B cell (primary cell): ENCODE measurements at regions not wholly inside any gene's neighbourhood (a gene's known extent, or its start where the extent isn't known, plus 50 kb on each side); places are given as distances from the start of the nearest gene placed in this dataset.

ENCODE experiments used
- ATAC-seq: fragments of 200-7000 bp; cut with Tn5 transposase; one replicate; pipeline ENCODE4 v1.10.0; 2021; ENCODE audit warnings: low read depth, mild to moderate bottlenecking, moderate number of reproducible peaks, moderate library complexity
- CTCF ChIA-PET: fragments of 350-600 bp; sonication (Branson Sonifier 250); formaldehyde crosslinking; loops from one replicate; lab custom pipeline; 2021; ENCODE audit warnings: antibody characterized with exemption, inconsistent platforms; lab: Charles Lee
- POLR2A ChIA-PET: fragments of 350-600 bp; sonication (Branson Sonifier 250); formaldehyde crosslinking; loops from one replicate; lab custom pipeline; 2021; ENCODE audit warnings: antibody characterized with exemption; lab: Charles Lee
- DNase-seq: peaks from one replicate; pipeline ENCODE4 v3.0.0; 2013
- H2AFZ ChIP-seq: 2 replicates; pipeline ENCODE4 v1.6.1; 2012; ENCODE audit warnings: mild to moderate bottlenecking, low read depth, low read length; ENCODE audit not compliant: insufficient read depth, poor library complexity, severe bottlenecking
- H3K27ac ChIP-seq, 2 donors: 1 replicate in 1 of 2; 2 replicates in 1 of 2; pipeline ENCODE4 v1.5.1; 2012 to 2013; ENCODE audit warnings: low read length in 2 of 2, mild to moderate bottlenecking in 2 of 2, moderate library complexity in 1 of 2
- H3K27me3 ChIP-seq, 4 experiments: fragments of 200-600 bp in 1 of 4; sonication (generic) in 1 of 4; replicated peaks in 1 of 4; 1 replicate in 2 of 4; 2 replicates in 2 of 4; pipeline versions ENCODE4 v1.6.1 to v1.7.0; 2013 to 2016; ENCODE audit warnings: low read length in 3 of 4, mild to moderate bottlenecking in 2 of 4, mixed read lengths in 1 of 4, moderate library complexity in 1 of 4; ENCODE audit not compliant: insufficient read depth in 4 of 4, control insufficient read depth in 3 of 4; ENCODE audit errors: control extremely low read depth in 1 of 4
- H3K36me3 ChIP-seq, 2 experiments: replicated peaks in 1 of 2; 1 replicate in 1 of 2; 2 replicates in 1 of 2; pipeline versions ENCODE4 v1.6.1 to v1.7.1; 2013; ENCODE audit warnings: low read length in 1 of 2; ENCODE audit not compliant: insufficient read depth in 2 of 2, control insufficient read depth in 1 of 2; ENCODE audit errors: control extremely low read depth in 1 of 2, extremely low read depth in 1 of 2
- H3K4me1 ChIP-seq, 2 donors: fragments of 200-600 bp in 1 of 2; sonication (generic) in 1 of 2; 1 replicate in 1 of 2; 2 replicates in 1 of 2; pipeline versions ENCODE4 v1.5.1 to v1.6.1; 2013 to 2017; ENCODE audit warnings: low read length in 2 of 2; ENCODE audit not compliant: control insufficient read depth in 2 of 2, insufficient read depth in 2 of 2
- H3K4me2 ChIP-seq: replicated peaks from 2 replicates; pipeline ENCODE3; 2012; ENCODE audit warnings: mild to moderate bottlenecking, low read depth, low read length; ENCODE audit not compliant: poor library complexity, severe bottlenecking
- H3K4me3 ChIP-seq, 5 experiments: fragments of 200-600 bp in 1 of 5; sonication (generic) in 1 of 5; 1 replicate in 3 of 5; 2 replicates in 2 of 5; pipeline versions ENCODE4 v1.5.1 to v1.7.0; 2011 to 2016; ENCODE audit warnings: low read length in 4 of 5, mild to moderate bottlenecking in 4 of 5, low read depth in 2 of 5, control low read depth in 1 of 5, moderate library complexity in 1 of 5; ENCODE audit not compliant: insufficient read depth in 1 of 5; ENCODE audit errors: control extremely low read depth in 1 of 5, extremely low read depth in 1 of 5
- H3K79me2 ChIP-seq: fragments of 200-600 bp; sonication (generic); one replicate; pipeline ENCODE4 v1.6.0; 2016; ENCODE audit warnings: low read length; ENCODE audit not compliant: control insufficient read depth, insufficient read depth
- H3K9ac ChIP-seq: fragments of 200-600 bp; sonication (generic); 2 replicates; pipeline ENCODE4 v1.6.1; 2017; ENCODE audit warnings: mild to moderate bottlenecking, low read length, moderate library complexity
- H3K9me3 ChIP-seq, 3 donors: one replicate each; pipeline versions ENCODE4 v1.6.1 to v1.7.1; 2013; ENCODE audit warnings: low read length in 2 of 3; ENCODE audit not compliant: control insufficient read depth in 2 of 3, insufficient read depth in 1 of 3; ENCODE audit errors: control extremely low read depth in 1 of 3
- H4K20me1 ChIP-seq: 2 replicates; pipeline ENCODE4 v1.6.0; 2012; ENCODE audit warnings: mild to moderate bottlenecking, low read length; ENCODE audit not compliant: insufficient read depth, control insufficient read depth, poor library complexity, severe bottlenecking
- H3K27ac Mint-ChIP-seq: one replicate; pipeline ENCODE4 v1.8.0; 2021; ENCODE audit warnings: mixed read lengths
- H3K27me3 Mint-ChIP-seq: one replicate; pipeline ENCODE4 v1.8.0; 2021; ENCODE audit warnings: mixed read lengths
- H3K4me1 Mint-ChIP-seq: one replicate; pipeline ENCODE4 v1.8.0; 2021; ENCODE audit warnings: mixed read lengths
- H3K4me3 Mint-ChIP-seq: one replicate; pipeline ENCODE4 v1.8.0; 2021; ENCODE audit warnings: mixed read lengths
- H3K9me3 Mint-ChIP-seq: one replicate; pipeline ENCODE4 v1.8.0; 2022; ENCODE audit warnings: mixed read lengths; ENCODE audit not compliant: insufficient read depth
- EZH2 ChIP-seq: IDR thresholded peaks from 2 replicates; pipeline ENCODE4 v1.6.1; 2012; ENCODE audit warnings: borderline replicate concordance, low read depth, mild to moderate bottlenecking, moderate library complexity, low read length; ENCODE audit not compliant: insufficient read depth, poor library complexity, severe bottlenecking
- WGBS: methylation state at CpG from one replicate; pipeline ENCODE4 v1.1.5; 2013; ENCODE audit warnings: missing lambda C conversion rate; ENCODE audit not compliant: insufficient coverage; 5-methylcytosine and 5-hydroxymethylcytosine counted together
- intact Hi-C: fragments of 100-400 bp; cut with micrococcal nuclease; formaldehyde crosslinking; loops from one replicate; pipeline ENCODE4 v1.10.0; 2022
- TF ChIP-seq, protein P1 (sequence below): fragments of 200-600 bp; IDR thresholded peaks from one replicate; pipeline ENCODE4 v1.8.0; 2022; ENCODE audit warnings: antibody characterized with exemption, mild to moderate bottlenecking

DNA sequence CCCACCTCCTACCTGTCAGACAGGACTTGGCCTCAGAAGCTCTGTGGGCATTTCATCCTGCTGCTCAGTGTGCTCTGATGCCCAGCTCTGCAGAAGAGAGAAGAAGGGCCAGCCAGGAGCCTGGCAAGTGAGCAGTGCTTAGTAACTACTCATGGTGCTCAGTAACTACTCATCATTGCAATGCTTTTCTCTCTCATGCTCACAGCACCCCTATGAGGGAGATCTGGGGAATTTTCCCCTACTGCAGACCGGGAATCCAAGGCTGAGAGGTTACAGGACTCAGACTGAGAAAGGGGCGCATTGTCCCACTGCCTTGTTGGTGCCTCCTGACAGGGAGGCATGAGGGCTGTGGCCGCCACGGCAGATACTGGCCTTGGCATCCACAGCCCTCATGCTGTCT lies 261.1 kb downstream of the C16orf95 start:
- H3K4me1 ChIP-seq = no peaks in the 10 kb centered on the region

DNA sequence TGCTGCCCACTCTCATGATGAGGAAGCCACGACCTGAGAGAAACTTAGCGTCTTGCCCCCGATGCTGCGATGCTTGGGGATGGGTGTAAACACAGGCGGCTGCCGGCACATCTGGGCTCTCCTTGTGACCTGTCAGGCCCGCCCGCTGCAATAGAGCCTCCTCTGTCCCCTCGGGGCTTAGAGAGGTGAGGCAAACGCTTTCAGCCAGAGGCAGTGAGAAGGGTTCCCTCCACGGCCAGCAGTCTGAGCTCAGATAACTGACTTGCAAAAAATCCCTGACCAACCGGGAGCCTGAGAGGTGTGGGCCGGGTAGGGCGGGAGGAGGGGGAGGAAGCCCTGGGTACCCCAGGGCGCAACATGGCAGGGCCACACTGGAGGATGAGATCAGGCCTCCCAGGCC lies 260.6 kb downstream of the C16orf95 start:
- H3K9me3 ChIP-seq = peaks cover 0 to 31% (median 4%) of the 10 kb centered on the region in 3 donors
- TF ChIP-seq, protein P1, sequence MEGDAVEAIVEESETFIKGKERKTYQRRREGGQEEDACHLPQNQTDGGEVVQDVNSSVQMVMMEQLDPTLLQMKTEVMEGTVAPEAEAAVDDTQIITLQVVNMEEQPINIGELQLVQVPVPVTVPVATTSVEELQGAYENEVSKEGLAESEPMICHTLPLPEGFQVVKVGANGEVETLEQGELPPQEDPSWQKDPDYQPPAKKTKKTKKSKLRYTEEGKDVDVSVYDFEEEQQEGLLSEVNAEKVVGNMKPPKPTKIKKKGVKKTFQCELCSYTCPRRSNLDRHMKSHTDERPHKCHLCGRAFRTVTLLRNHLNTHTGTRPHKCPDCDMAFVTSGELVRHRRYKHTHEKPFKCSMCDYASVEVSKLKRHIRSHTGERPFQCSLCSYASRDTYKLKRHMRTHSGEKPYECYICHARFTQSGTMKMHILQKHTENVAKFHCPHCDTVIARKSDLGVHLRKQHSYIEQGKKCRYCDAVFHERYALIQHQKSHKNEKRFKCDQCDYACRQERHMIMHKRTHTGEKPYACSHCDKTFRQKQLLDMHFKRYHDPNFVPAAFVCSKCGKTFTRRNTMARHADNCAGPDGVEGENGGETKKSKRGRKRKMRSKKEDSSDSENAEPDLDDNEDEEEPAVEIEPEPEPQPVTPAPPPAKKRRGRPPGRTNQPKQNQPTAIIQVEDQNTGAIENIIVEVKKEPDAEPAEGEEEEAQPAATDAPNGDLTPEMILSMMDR = no peak
- TF ChIP-seq EZH2 = no peak
- H3K36me3 ChIP-seq = no peaks in the 10 kb centered on the region
- H3K9me3 Mint-ChIP-seq = no peaks in the 10 kb centered on the region
- peaks cover 0 to 22% (median 8%) of the 10 kb centered on the region in 4 experiments for H3K27me3 ChIP-seq
- intact Hi-C loops = no loop called here
- ATAC-seq (no peak), DNase-seq (no peak)
- no peak overlapping the region for H3K4me2 ChIP-seq
- H3K27me3 Mint-ChIP-seq = peaks cover 23% of the 10 kb centered on the region
- no peaks in the 10 kb centered on the region for H3K4me1 ChIP-seq
- H3K27ac ChIP-seq = no peak overlapping the region
- H3K79me2 ChIP-seq = no peaks in the 10 kb centered on the region
- no peak overlapping the region for H3K27ac Mint-ChIP-seq
- 93% methylated on average over 15 of the region's 15 CpGs for WGBS
- no peak overlapping the region for H3K4me3 Mint-ChIP-seq
- POLR2A ChIA-PET = no interaction called here
- H4K20me1 ChIP-seq = no peaks in the 10 kb centered on the region
- no peak overlapping the region for H2AFZ ChIP-seq
- no peak overlapping the region for H3K9ac ChIP-seq
- H3K4me1 Mint-ChIP-seq = peaks cover 13% of the 10 kb centered on the region
- no peak overlapping the region for H3K4me3 ChIP-seq
- CTCF ChIA-PET = no interaction called here

More for the DNA sequence above, 261.1 kb downstream of the C16orf95 start:
- no peak for DNase-seq
- peaks cover 23% of the 10 kb centered on the region for H3K27me3 Mint-ChIP-seq
- no peak overlapping the region for H3K4me3 Mint-ChIP-seq
- 93% methylated on average over 4 of the region's 4 CpGs for WGBS
- Histone ChIP-seq H4K20me1 (no peaks in the 10 kb centered on the region), H3K27me3 (peaks cover 0 to 22% (median 8%) of the 10 kb centered on the region in 4 experiments), H3K36me3 (no peaks in the 10 kb centered on the region), H3K4me3 (no peak overlapping the region), H3K27ac (no peak overlapping the region), H2AFZ (no peak overlapping the region), H3K9me3 (peaks cover 0 to 31% (median 4%) of the 10 kb centered on the region in 3 donors), H3K4me2 (no peak overlapping the region), H3K9ac (no peak overlapping the region), H3K79me2 (no peaks in the 10 kb centered on the region)
- TF ChIP-seq, protein P1 = no peak
- no peak for TF ChIP-seq EZH2
- intact Hi-C loops = no loop called here
- H3K4me1 Mint-ChIP-seq = peaks cover 10% of the 10 kb centered on the region
- no peak for ATAC-seq
- no peak overlapping the region for H3K27ac Mint-ChIP-seq
- ChIA-PET POLR2A (no interaction called here), CTCF (no interaction called here)
- no peaks in the 10 kb centered on the region for H3K9me3 Mint-ChIP-seq
